PC-9 (cell line): ENCODE measurements at regions not wholly inside any gene's neighbourhood (a gene's known extent, or its start where the extent isn't known, plus 50 kb on each side); places are given as distances from the start of the nearest gene placed in this dataset.

Experiments used
- BruUV-seq: library from RNA; stranded (reverse); fragments of 400-500 nt; replicated peaks from 2 replicates; lab custom pipeline; 2021; lab: Mats Ljungman, UMichigan
- CTCF ChIA-PET: fragments of 300-600 bp; sonication (Branson Sonifier 250); formaldehyde crosslinking; loops from one replicate; lab custom pipeline; 2022; ENCODE audit warnings: antibody characterized with exemption; lab: Charles Lee
- POLR2A ChIA-PET: fragments of 300-600 bp; sonication (Branson Sonifier 250); formaldehyde crosslinking; loops from one replicate; lab custom pipeline; 2022; ENCODE audit warnings: antibody characterized with exemption; ENCODE audit not compliant: unreplicated experiment; lab: Charles Lee
- DNase-seq, 2 experiments: peaks; one replicate each; pipeline versions ENCODE4 v3.0.0 to v3.0.0-alpha.2; 2015 to 2022; ENCODE audit warnings: mixed read lengths in 1 of 2
- H2AFZ ChIP-seq: fragments of 200-600 bp; sonication (generic); 2 replicates; pipeline ENCODE4 v1.8.1; 2017; ENCODE audit warnings: antibody characterized with exemption
- H3F3A ChIP-seq: fragments of 200-600 bp; sonication (generic); 2 replicates; pipeline ENCODE4 v1.8.1; 2017; ENCODE audit warnings: antibody characterized with exemption, mild to moderate bottlenecking, low read depth; ENCODE audit not compliant: insufficient read depth
- H3K27ac ChIP-seq: fragments of 200-600 bp; sonication (generic); 2 replicates; pipeline ENCODE4 v1.6.1; 2016; ENCODE audit warnings: mixed run types
- H3K27me3 ChIP-seq: fragments of 200-600 bp; sonication (generic); 2 replicates; pipeline ENCODE4 v1.6.1; 2016; ENCODE audit warnings: low read depth, mixed run types; ENCODE audit not compliant: insufficient read depth
- H3K36me3 ChIP-seq: fragments of 200-600 bp; sonication (generic); 2 replicates; pipeline ENCODE4 v1.6.1; 2016; ENCODE audit warnings: low read depth, mixed run types
- H3K4me1 ChIP-seq: fragments of 200-600 bp; sonication (generic); replicated peaks from 2 replicates; pipeline ENCODE4 v1.6.1; 2016; ENCODE audit warnings: mixed run types; ENCODE audit not compliant: insufficient read depth
- H3K4me2 ChIP-seq: fragments of 200-600 bp; sonication (generic); 2 replicates; pipeline ENCODE4 v1.6.1; 2017; ENCODE audit warnings: mixed run types
- H3K4me3 ChIP-seq: fragments of 200-600 bp; sonication (generic); 2 replicates; pipeline ENCODE4 v1.6.1; 2016; ENCODE audit warnings: mixed run types
- H3K79me2 ChIP-seq: fragments of 200-600 bp; sonication (generic); 2 replicates; pipeline ENCODE4 v1.6.1; 2017; ENCODE audit warnings: low read depth, mixed run types
- H3K9me2 ChIP-seq: fragments of 200-600 bp; sonication (generic); 2 replicates; pipeline ENCODE4 v1.8.1; 2017; ENCODE audit warnings: mild to moderate bottlenecking; ENCODE audit not compliant: insufficient read depth
- H3K9me3 ChIP-seq: fragments of 200-600 bp; sonication (generic); 2 replicates; pipeline ENCODE4 v1.8.1; 2016; ENCODE audit warnings: low read depth; ENCODE audit not compliant: insufficient read depth
- H4K20me1 ChIP-seq: fragments of 200-600 bp; sonication (generic); 2 replicates; pipeline ENCODE4 v1.8.1; 2017; ENCODE audit not compliant: insufficient read depth
- EZH2 ChIP-seq: fragments of 200-600 bp; sonication (generic); IDR thresholded peaks from 2 replicates; pipeline ENCODE4 v1.8.0; 2017; ENCODE audit warnings: antibody characterized with exemption, low read depth
- intact Hi-C: fragments of 100-400 bp; cut with micrococcal nuclease; formaldehyde crosslinking; loops from one replicate; pipeline ENCODE4 v1.10.0; 2022; ENCODE audit not compliant: unreplicated experiment
- TF ChIP-seq, protein P1 (sequence below): fragments of 200-600 bp; sonication (generic); conservative IDR thresholded peaks from 2 replicates; pipeline ENCODE4 v1.6.1; 2017; ENCODE audit warnings: mixed run types, antibody characterized with exemption, mild to moderate bottlenecking, moderate library complexity

DNA sequence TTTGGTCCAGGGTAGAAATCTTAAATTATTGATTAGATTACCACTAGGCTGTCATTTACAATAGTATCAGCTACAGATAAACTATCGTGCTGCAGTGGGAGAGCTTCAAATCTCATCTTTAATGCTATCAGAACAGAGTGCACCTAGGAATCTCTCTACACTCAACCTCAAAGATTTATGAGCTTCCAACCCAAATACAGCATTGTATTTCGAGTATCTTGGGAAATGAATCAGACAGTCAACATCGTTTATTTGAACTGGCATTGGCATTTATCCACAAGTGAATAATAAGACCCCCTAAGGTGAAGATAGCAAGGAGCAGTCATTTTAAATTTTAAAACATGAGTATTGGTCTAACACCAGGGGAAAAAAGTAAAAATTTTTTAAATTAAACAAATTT, 1203.2 kb downstream of the CDH12 start:
- Histone ChIP-seq H3K9me3 (no peaks in the 10 kb centered on the region), H3K9me2 (no peaks in the 10 kb centered on the region), H3F3A (no peaks in the 10 kb centered on the region), H3K4me3 (no peak overlapping the region), H3K4me2 (no peak overlapping the region), H3K27me3 (no peaks in the 10 kb centered on the region), H3K36me3 (no peaks in the 10 kb centered on the region), H3K4me1 (no peaks in the 10 kb centered on the region), H3K27ac (no peak overlapping the region), H2AFZ (no peak overlapping the region), H3K79me2 (no peaks in the 10 kb centered on the region), H4K20me1 (no peaks in the 10 kb centered on the region)
- CTCF ChIA-PET, result no interaction called here
- intact Hi-C loops, result no loop called here
- BruUV-seq, result no TSS peak
- no peak for DNase-seq
- POLR2A ChIA-PET, result no interaction called here
- TF ChIP-seq EZH2, result no peak
- TF ChIP-seq, protein P1, sequence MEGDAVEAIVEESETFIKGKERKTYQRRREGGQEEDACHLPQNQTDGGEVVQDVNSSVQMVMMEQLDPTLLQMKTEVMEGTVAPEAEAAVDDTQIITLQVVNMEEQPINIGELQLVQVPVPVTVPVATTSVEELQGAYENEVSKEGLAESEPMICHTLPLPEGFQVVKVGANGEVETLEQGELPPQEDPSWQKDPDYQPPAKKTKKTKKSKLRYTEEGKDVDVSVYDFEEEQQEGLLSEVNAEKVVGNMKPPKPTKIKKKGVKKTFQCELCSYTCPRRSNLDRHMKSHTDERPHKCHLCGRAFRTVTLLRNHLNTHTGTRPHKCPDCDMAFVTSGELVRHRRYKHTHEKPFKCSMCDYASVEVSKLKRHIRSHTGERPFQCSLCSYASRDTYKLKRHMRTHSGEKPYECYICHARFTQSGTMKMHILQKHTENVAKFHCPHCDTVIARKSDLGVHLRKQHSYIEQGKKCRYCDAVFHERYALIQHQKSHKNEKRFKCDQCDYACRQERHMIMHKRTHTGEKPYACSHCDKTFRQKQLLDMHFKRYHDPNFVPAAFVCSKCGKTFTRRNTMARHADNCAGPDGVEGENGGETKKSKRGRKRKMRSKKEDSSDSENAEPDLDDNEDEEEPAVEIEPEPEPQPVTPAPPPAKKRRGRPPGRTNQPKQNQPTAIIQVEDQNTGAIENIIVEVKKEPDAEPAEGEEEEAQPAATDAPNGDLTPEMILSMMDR, result no peak

DNA sequence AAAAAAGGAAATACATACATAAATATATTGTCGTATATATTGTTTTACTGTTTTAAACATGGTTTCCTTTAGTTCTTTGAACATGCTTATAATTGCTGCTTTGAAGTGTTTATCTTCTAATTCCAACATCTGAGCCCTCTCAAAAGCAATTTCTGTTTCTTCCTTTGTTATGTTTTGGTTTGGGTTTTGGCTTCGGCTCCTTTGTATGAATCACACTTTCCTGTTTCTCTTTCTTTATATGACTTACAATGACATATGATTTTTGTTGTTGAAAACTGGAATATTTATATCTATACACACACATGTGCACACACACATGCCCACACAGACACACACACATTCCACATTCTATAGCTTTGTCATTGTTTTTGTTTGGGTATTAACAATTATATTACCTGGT, 1206.7 kb downstream of the CDH12 start:
- Histone ChIP-seq H3K9me3 (no peaks in the 10 kb centered on the region), H3K27me3 (no peaks in the 10 kb centered on the region), H3K27ac (no peak overlapping the region), H4K20me1 (no peaks in the 10 kb centered on the region; the same call in 1 of the 2 replicates), H3K36me3 (no peaks in the 10 kb centered on the region), H2AFZ (no peak overlapping the region), H3K4me2 (no peak overlapping the region), H3K79me2 (no peaks in the 10 kb centered on the region), H3K9me2 (no peaks in the 10 kb centered on the region), H3F3A (no peaks in the 10 kb centered on the region), H3K4me1 (no peaks in the 10 kb centered on the region), H3K4me3 (no peak overlapping the region)
- BruUV-seq, result no TSS peak
- ChIA-PET CTCF (interaction anchor here (0.9 kb wide), 1 partner anchor 148 kb away, joined by 3 read pairs; no protein-coding TSS in a partner anchor), POLR2A (no interaction called here)
- DNase-seq, result no peak
- no peak for TF ChIP-seq EZH2
- TF ChIP-seq, protein P1, result no peak
- intact Hi-C loops, result no loop called here

DNA sequence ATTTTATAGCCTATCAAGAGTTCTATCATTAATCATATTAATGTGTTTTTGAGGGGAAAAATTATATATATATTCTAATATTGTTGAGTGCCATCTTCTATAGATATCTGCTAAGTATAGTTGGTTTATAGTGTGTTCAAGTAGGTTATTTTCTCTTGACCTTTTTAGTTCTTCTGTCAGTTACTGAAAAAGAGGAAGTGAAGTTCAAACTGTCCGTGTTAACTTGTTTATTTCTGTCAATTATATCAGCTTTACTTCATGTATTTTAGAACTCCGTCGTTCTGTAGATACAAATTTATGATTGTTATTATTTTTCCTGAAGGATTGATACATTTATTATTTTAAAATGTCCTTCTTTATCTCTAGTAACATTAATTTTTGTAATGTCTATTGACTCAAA, 1209.1 kb downstream of the CDH12 start:
- ChIA-PET POLR2A (no interaction called here), CTCF (no interaction called here)
- Histone ChIP-seq H3K9me2 (0 out of 2 replicates have a peak, but pooled peaks cover 3% of the 10 kb centered on the region), H3F3A (no peaks in the 10 kb centered on the region), H3K4me1 (no peaks in the 10 kb centered on the region), H3K27ac (no peak overlapping the region), H3K36me3 (no peaks in the 10 kb centered on the region), H3K79me2 (no peaks in the 10 kb centered on the region), H2AFZ (no peak overlapping the region), H3K4me3 (no peak overlapping the region), H3K9me3 (no peaks in the 10 kb centered on the region), H3K4me2 (no peak overlapping the region), H4K20me1 (no peaks in the 10 kb centered on the region; the same call in 1 of the 2 replicates), H3K27me3 (no peaks in the 10 kb centered on the region)
- intact Hi-C loops, result no loop called here
- BruUV-seq, result no TSS peak
- TF ChIP-seq, protein P1, result no peak
- no peak for TF ChIP-seq EZH2
- DNase-seq, result no peak
